Tibial nerve (tissue), 4 donors: ENCODE measurements at regions not wholly inside any gene's neighbourhood (a gene's known extent, or its start where the extent isn't known, plus 50 kb on each side); places are given as distances from the start of the nearest gene placed in this dataset.

Experiments
- DNase-seq, 2 donors: peaks; one replicate each; pipeline ENCODE4 v3.0.0-alpha.2; 2019; ENCODE audit warnings: low spot score in 2 of 2
- H3K27ac ChIP-seq, 4 donors: fragments of 200-600 bp; sonication (generic) in 3 of 4; one replicate each; pipeline ENCODE4 v1.5.1; 2017 to 2019; ENCODE audit warnings: mild to moderate bottlenecking in 1 of 4
- H3K27me3 ChIP-seq, 2 donors: fragments of 200-600 bp; sonication (generic) in 1 of 2; one replicate each; pipeline versions ENCODE4 v1.5.1 to v1.6.0; 2017 to 2019
- H3K36me3 ChIP-seq, 3 donors: fragments of 200-600 bp; sonication (generic); one replicate each; pipeline ENCODE4 v1.5.1; 2018 to 2019
- H3K4me1 ChIP-seq, 4 donors: fragments of 200-600 bp; sonication (generic) in 3 of 4; one replicate each; pipeline ENCODE4 v1.5.1; 2017 to 2019
- H3K4me3 ChIP-seq, 4 donors: fragments of 200-600 bp; sonication (generic) in 3 of 4; one replicate each; pipeline ENCODE4 v1.5.1; 2017 to 2019; ENCODE audit warnings: mild to moderate bottlenecking in 1 of 4, moderate library complexity in 1 of 4
- H3K9me3 ChIP-seq, 4 donors: fragments of 200-600 bp; sonication (generic) in 3 of 4; one replicate each; pipeline ENCODE4 v1.5.1; 2017 to 2019
- CTCF ChIP-seq, 5 experiments: fragments of 200-600 bp in 3 of 5; fragments of 450-650 bp in 2 of 5; sonication (generic) in 3 of 5; IDR thresholded peaks; one replicate each; pipeline ENCODE4 v1.5.1; 2016 to 2019; ENCODE audit warnings: antibody characterized with exemption in 5 of 5, mild to moderate bottlenecking in 3 of 5, moderate library complexity in 2 of 5
- EP300 ChIP-seq, 2 donors: sonication (generic); formaldehyde crosslinking; IDR thresholded peaks; one replicate each; pipeline ENCODE4 v1.6.1; 2017; ENCODE audit warnings: antibody characterized with exemption in 2 of 2, mild to moderate bottlenecking in 1 of 2
- POLR2A ChIP-seq, 2 donors: fragments of 450-650 bp; IDR thresholded peaks; one replicate each; pipeline ENCODE4 v1.6.1; 2017; ENCODE audit warnings: antibody characterized with exemption in 2 of 2, mild to moderate bottlenecking in 2 of 2, moderate library complexity in 2 of 2
- WGBS, 2 donors: methylation state at CpG; one replicate each; pipeline ENCODE4 v1.1.5; 2018; 5-methylcytosine and 5-hydroxymethylcytosine counted together

GRCh38 chr5:144015961-144016360 is 154.5 kb downstream of the YIPF5 start:
- no peaks in the 10 kb centered on the region for H3K36me3 ChIP-seq
- H3K9me3 ChIP-seq = peaks cover 0 to 4% (median 0%) of the 10 kb centered on the region in 4 donors
- no peak for DNase-seq
- H3K4me3 ChIP-seq = no peak overlapping the region
- TF ChIP-seq CTCF (IDR thresholded peaks at IDR 0.05) (no peak), EP300 (IDR thresholded peaks at IDR 0.05) (no peak), POLR2A (IDR thresholded peaks at IDR 0.05) (no peak)
- whole genome bisulfite sequencing, 2 donors = 58 to 61% methylated on average over 3 of the region's 3 CpGs
- no peaks in the 10 kb centered on the region for H3K4me1 ChIP-seq
- H3K27me3 ChIP-seq = no peaks in the 10 kb centered on the region
- no peak overlapping the region for H3K27ac ChIP-seq

- Histone ChIP-seq H3K36me3 (no peaks in the 10 kb centered on the region), H3K27ac (no peak overlapping the region), H3K4me1 (no peaks in the 10 kb centered on the region), H3K9me3 (peaks cover 0 to 4% (median 0%) of the 10 kb centered on the region in 4 donors), H3K4me3 (no peak overlapping the region), H3K27me3 (no peaks in the 10 kb centered on the region)
- 90 to 91% methylated on average over 7 of the region's 7 CpGs for WGBS, 2 donors
- DNase-seq = no peak
- TF ChIP-seq CTCF (IDR thresholded peaks at IDR 0.05) = no peak
- no peak for TF ChIP-seq EP300 (IDR thresholded peaks at IDR 0.05)
- TF ChIP-seq POLR2A (IDR thresholded peaks at IDR 0.05) = no peak
Observed at GRCh38 chr5:144017119-144017518, 153.3 kb downstream of the YIPF5 start.

GRCh38 chr5:144017631-144018030 is 152.8 kb downstream of the YIPF5 start:
- no peak for DNase-seq
- H3K36me3 ChIP-seq = no peaks in the 10 kb centered on the region
- no peaks in the 10 kb centered on the region for H3K4me1 ChIP-seq
- H3K9me3 ChIP-seq = peaks cover 0 to 4% (median 0%) of the 10 kb centered on the region in 4 donors
- no peaks in the 10 kb centered on the region for H3K27me3 ChIP-seq
- no peak for TF ChIP-seq POLR2A (IDR thresholded peaks at IDR 0.05)
- TF ChIP-seq EP300 (IDR thresholded peaks at IDR 0.05) = no peak
- no peak for TF ChIP-seq CTCF (IDR thresholded peaks at IDR 0.05)
- H3K4me3 ChIP-seq = no peak overlapping the region
- 50 to 53% methylated on average over 6 of the region's 6 CpGs for WGBS, 2 donors
- H3K27ac ChIP-seq = no peak overlapping the region

- DNase-seq = no peak
- WGBS, 2 donors = 82 to 88% methylated on average over 1 of the region's 1 CpG
- Histone ChIP-seq H3K36me3 (no peaks in the 10 kb centered on the region), H3K4me1 (peaks cover 0 to 12% (median 0%) of the 10 kb centered on the region in 4 donors), H3K9me3 (no peaks in the 10 kb centered on the region), H3K27me3 (no peaks in the 10 kb centered on the region), H3K27ac (no peak overlapping the region), H3K4me3 (no peak overlapping the region)
- TF ChIP-seq POLR2A (IDR thresholded peaks at IDR 0.05) (no peak), CTCF (IDR thresholded peaks at IDR 0.05) (no peak), EP300 (IDR thresholded peaks at IDR 0.05) (no peak)
Observed at GRCh38 chr5:144024090-144024489, 146.4 kb downstream of the YIPF5 start.

- no peaks in the 10 kb centered on the region for H3K27me3 ChIP-seq
- H3K9me3 ChIP-seq = no peaks in the 10 kb centered on the region
- TF ChIP-seq POLR2A (IDR thresholded peaks at IDR 0.05) (no peak), CTCF (IDR thresholded peaks at IDR 0.05) (no peak), EP300 (IDR thresholded peaks at IDR 0.05) (no peak)
- no peaks in the 10 kb centered on the region for H3K36me3 ChIP-seq
- H3K4me1 ChIP-seq = peaks cover 0 to 14% (median 0%) of the 10 kb centered on the region in 4 donors
- no peak overlapping the region for H3K4me3 ChIP-seq
- no peak for DNase-seq
- no peak overlapping the region for H3K27ac ChIP-seq
Observed at GRCh38 chr5:144024545-144024944, 145.9 kb downstream of the YIPF5 start.
